HepG2 (cell line): ENCODE measurements at regions not wholly inside any gene's neighbourhood (a gene's known extent, or its start where the extent isn't known, plus 50 kb on each side); places are given as distances from the start of the nearest gene placed in this dataset.

Experiments
- ATAC-seq: fragments of 200-7000 bp; cut with Tn5 transposase; 3 replicates; pipeline ENCODE4 v1.9.1; 2020; ENCODE audit warnings: mild to moderate bottlenecking, moderate library complexity
- BruUV-seq: library from RNA; stranded (reverse); fragments of 400-500 nt; replicated peaks from 2 replicates; lab custom pipeline; 2021; lab: Mats Ljungman, UMichigan
- CTCF ChIA-PET: fragments of 300-600 bp; formaldehyde crosslinking; extraction: SDS; loops from one replicate; lab custom pipeline; 2021; ENCODE audit warnings: low total read pairs, inconsistent platforms, low intra/inter-chr PET ratio; lab: Yijun Ruan, JAX
- POLR2A ChIA-PET: fragments of 350-600 bp; sonication (Branson Sonifier 250); formaldehyde crosslinking; loops from one replicate; lab custom pipeline; 2020; ENCODE audit warnings: antibody characterized with exemption, inconsistent platforms; lab: Yijun Ruan, JAX
- DNase-seq: peaks from one replicate; pipeline ENCODE4 v3.0.0-alpha.2; 2015; ENCODE audit warnings: low spot score
- FAIRE-seq: peaks from 3 replicates; lab custom pipeline; 2011; peaks lifted over from hg19 to GRCh38; lab: Jason Lieb, UNC
- H2AFZ ChIP-seq: one replicate; pipeline ENCODE4 v1.6.1; 2011; ENCODE audit warnings: low read length, inconsistent platforms
- H3K27ac ChIP-seq: fragments of 300-600 bp; 3 replicates; pipeline ENCODE4 v1.8.0; 2011; ENCODE audit warnings: mixed run types, mild to moderate bottlenecking, mixed read lengths, low read length, inconsistent platforms; ENCODE audit not compliant: insufficient read depth; ENCODE audit errors: extremely low read length
- H3K27me3 ChIP-seq, 2 experiments: fragments of 200-600 bp in 1 of 2; 2 replicates in 1 of 2; 3 replicates in 1 of 2; pipeline versions ENCODE4 v1.6.0 to v1.8.0; 2011; ENCODE audit warnings: low read length in 2 of 2, mild to moderate bottlenecking in 2 of 2, moderate library complexity in 2 of 2, inconsistent platforms in 1 of 2; ENCODE audit not compliant: insufficient read depth in 2 of 2, control insufficient read depth in 1 of 2
- H3K36me3 ChIP-seq, 2 experiments: fragments of 200-600 bp in 1 of 2; replicated peaks in 1 of 2; 2 replicates in 1 of 2; 3 replicates in 1 of 2; pipeline versions ENCODE4 v1.5.1 to v1.8.0; 2011; ENCODE audit warnings: low read length in 2 of 2, inconsistent platforms in 1 of 2; ENCODE audit not compliant: insufficient read depth in 2 of 2, control insufficient read depth in 1 of 2
- H3K4me1 ChIP-seq: 2 replicates; pipeline ENCODE4 v1.5.1; 2012; ENCODE audit warnings: low read length, inconsistent platforms; ENCODE audit not compliant: insufficient read depth
- H3K4me2 ChIP-seq: 2 replicates; pipeline ENCODE4 v1.6.0; 2011; ENCODE audit warnings: low read depth, low read length, inconsistent platforms
- H3K4me3 ChIP-seq, 3 experiments: fragments of 200-600 bp in 1 of 3; sonication (generic), shearing (Covaris generic) in 1 of 3; replicated peaks in 1 of 3; 2 replicates each; pipeline ENCODE4 v1.5.1; 2011 to 2016; ENCODE audit warnings: low read length in 3 of 3, inconsistent platforms in 2 of 3, low read depth in 2 of 3, mild to moderate bottlenecking in 2 of 3, control low read depth in 1 of 3, mixed read lengths in 1 of 3; ENCODE audit not compliant: insufficient read depth in 1 of 3
- H3K79me2 ChIP-seq: one replicate; pipeline ENCODE4 v1.6.1; 2011; ENCODE audit warnings: low read length, inconsistent platforms; ENCODE audit not compliant: insufficient read depth
- H3K9ac ChIP-seq: 2 replicates; pipeline ENCODE4 v1.6.0; 2011; ENCODE audit warnings: mild to moderate bottlenecking, low read depth, low read length, inconsistent platforms; ENCODE audit not compliant: insufficient read depth
- H3K9me3 ChIP-seq: 2 replicates; pipeline ENCODE4 v1.5.1; 2012; ENCODE audit warnings: mild to moderate bottlenecking, low read length
- H4K20me1 ChIP-seq: 2 replicates; pipeline ENCODE4 v1.6.0; 2011; ENCODE audit warnings: inconsistent platforms, mild to moderate bottlenecking, low read length, moderate library complexity; ENCODE audit not compliant: insufficient read depth
- CC2D1A ChIP-seq: sonication (generic); formaldehyde crosslinking; IDR thresholded peaks from 2 replicates; pipeline ENCODE4 v1.8.1; 2023; ENCODE audit warnings: mild to moderate bottlenecking, missing genetic modification reagents
- EEA1 ChIP-seq: sonication (generic); formaldehyde crosslinking; IDR thresholded peaks from 2 replicates; pipeline ENCODE4 v1.5.1; 2020; ENCODE audit warnings: mild to moderate bottlenecking, missing genetic modification reagents, borderline replicate concordance
- HNF4G ChIP-seq, 2 experiments: sonication (generic) in 1 of 2; formaldehyde crosslinking in 1 of 2; IDR thresholded peaks; 2 replicates each; pipeline versions ENCODE4 v1.4.0 to v1.6.1; 2011 to 2020; ENCODE audit warnings: borderline replicate concordance in 2 of 2, low read depth in 2 of 2, mild to moderate bottlenecking in 2 of 2, low read length in 1 of 2, missing genetic modification reagents in 1 of 2, moderate library complexity in 1 of 2
- HOXA7 ChIP-seq: sonication (generic); formaldehyde crosslinking; IDR thresholded peaks from 2 replicates; pipeline ENCODE4 v1.8.1; 2022; ENCODE audit warnings: mild to moderate bottlenecking, missing genetic modification reagents, moderate library complexity
- NFYB ChIP-seq: sonication (generic); formaldehyde crosslinking; IDR thresholded peaks from 2 replicates; pipeline ENCODE4 v1.4.0; 2020; ENCODE audit warnings: missing genetic modification reagents
- ZNF232 ChIP-seq: sonication (generic); formaldehyde crosslinking; IDR thresholded peaks from 2 replicates; pipeline ENCODE4 v1.4.0; 2020; ENCODE audit warnings: missing genetic modification reagents, borderline replicate concordance
- ZNF703 ChIP-seq: sonication (generic); formaldehyde crosslinking; IDR thresholded peaks from 2 replicates; pipeline ENCODE4 v1.5.1; 2020; ENCODE audit warnings: missing genetic modification reagents, mild to moderate bottlenecking, moderate library complexity, borderline replicate concordance
- ZNF761 ChIP-seq: sonication (generic); formaldehyde crosslinking; conservative IDR thresholded peaks from 2 replicates; pipeline ENCODE4 v1.4.0; 2020; ENCODE audit warnings: mild to moderate bottlenecking, missing genetic modification reagents
- ZSCAN22 ChIP-seq: sonication (generic); formaldehyde crosslinking; IDR thresholded peaks from 2 replicates; pipeline ENCODE4 v1.4.0; 2020; ENCODE audit warnings: mild to moderate bottlenecking, missing genetic modification reagents
- WGBS: methylation state at CpG from one replicate; pipeline ENCODE4 v1.1.6; 2017; ENCODE audit warnings: low lambda C conversion rate; 5-methylcytosine and 5-hydroxymethylcytosine counted together
- in situ Hi-C: cut with HindIII; loops from 2 replicates; pipeline ENCODE4 v1.10.0; 2017; ENCODE audit warnings: low pct_unique_long_range_greater_than_20kb; ENCODE audit not compliant: extremely low pct_ligation_motif_present
- intact Hi-C: fragments of 100-400 bp; cut with micrococcal nuclease; formaldehyde crosslinking; loops from one replicate; pipeline ENCODE4 v1.10.0; 2022; ENCODE audit not compliant: unreplicated experiment
- TF ChIP-seq, protein P1 (sequence below), 2 experiments: sonication (generic) in 1 of 2; formaldehyde crosslinking in 1 of 2; IDR thresholded peaks; 2 replicates each; pipeline versions ENCODE4 v1.4.0 to v1.6.1; 2018 to 2020; ENCODE audit warnings: missing genetic modification reagents in 2 of 2, borderline replicate concordance in 1 of 2, low read depth in 1 of 2, mild to moderate bottlenecking in 1 of 2, missing biosample characterization in 1 of 2
- TF ChIP-seq, protein P2 (sequence below), 2 experiments: fragments of 450-650 bp in 1 of 2; sonication (generic) in 1 of 2; formaldehyde crosslinking in 1 of 2; IDR thresholded peaks; 2 replicates each; pipeline versions ENCODE4 v1.6.1 to v1.8.0; 2016 to 2022; ENCODE audit warnings: antibody characterized with exemption in 1 of 2, mild to moderate bottlenecking in 1 of 2, missing genetic modification reagents in 1 of 2

DNA sequence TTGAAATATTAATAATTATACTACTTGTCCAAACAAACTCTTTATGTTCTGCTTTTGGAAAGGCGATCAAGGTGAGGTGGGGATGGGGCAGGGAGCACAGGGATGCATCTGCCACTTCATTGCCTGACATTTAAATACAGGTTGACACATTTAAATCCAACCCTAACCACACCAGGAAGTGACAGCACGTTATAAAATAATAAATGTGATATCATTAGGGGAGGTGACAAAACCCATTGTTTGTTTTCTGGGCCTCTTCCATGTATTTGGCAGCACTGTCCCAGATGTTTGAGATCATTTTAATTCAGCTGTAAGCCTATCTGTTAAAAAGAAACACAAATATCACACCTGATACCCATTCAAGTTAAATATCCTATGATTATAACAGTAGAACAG is 342.4 kb upstream of the ARID1B start:
- Histone ChIP-seq H3K9ac (no peak overlapping the region), H3K27me3 (no peaks in the 10 kb centered on the region), H3K36me3 (no peaks in the 10 kb centered on the region), H3K4me2 (no peak overlapping the region), H3K27ac (no peak overlapping the region), H3K4me1 (no peaks in the 10 kb centered on the region), H3K4me3 (no peak overlapping the region), H3K79me2 (no peaks in the 10 kb centered on the region), H3K9me3 (no peaks in the 10 kb centered on the region), H2AFZ (no peak overlapping the region), H4K20me1 (no peaks in the 10 kb centered on the region)
- in situ Hi-C loops, result no loop called here
- no peak for FAIRE-seq
- ATAC-seq, result no peak
- DNase-seq, result no peak
- TF ChIP-seq, protein P1, sequence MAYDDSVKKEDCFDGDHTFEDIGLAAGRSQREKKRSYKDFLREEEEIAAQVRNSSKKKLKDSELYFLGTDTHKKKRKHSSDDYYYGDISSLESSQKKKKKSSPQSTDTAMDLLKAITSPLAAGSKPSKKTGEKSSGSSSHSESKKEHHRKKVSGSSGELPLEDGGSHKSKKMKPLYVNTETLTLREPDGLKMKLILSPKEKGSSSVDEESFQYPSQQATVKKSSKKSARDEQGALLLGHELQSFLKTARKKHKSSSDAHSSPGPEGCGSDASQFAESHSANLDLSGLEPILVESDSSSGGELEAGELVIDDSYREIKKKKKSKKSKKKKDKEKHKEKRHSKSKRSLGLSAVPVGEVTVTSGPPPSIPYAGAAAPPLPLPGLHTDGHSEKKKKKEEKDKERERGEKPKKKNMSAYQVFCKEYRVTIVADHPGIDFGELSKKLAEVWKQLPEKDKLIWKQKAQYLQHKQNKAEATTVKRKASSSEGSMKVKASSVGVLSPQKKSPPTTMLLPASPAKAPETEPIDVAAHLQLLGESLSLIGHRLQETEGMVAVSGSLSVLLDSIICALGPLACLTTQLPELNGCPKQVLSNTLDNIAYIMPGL (CRISPR knock-in tag; IDR thresholded peaks at IDR 0.05; ENCODE audit: borderline replicate concordance in 1 of 2, low read depth in 1 of 2), result no peak
- TF ChIP-seq ZNF232, result no peak
- no peak for TF ChIP-seq CC2D1A (CRISPR knock-in tag)
- TF ChIP-seq HNF4G (IDR thresholded peaks at IDR 0.05; ENCODE audit: borderline replicate concordance, low read depth, low read length), result no peak
- TF ChIP-seq HNF4G (CRISPR knock-in tag; IDR thresholded peaks at IDR 0.05; ENCODE audit: borderline replicate concordance, low read depth), result no peak
- TF ChIP-seq, protein P2, sequence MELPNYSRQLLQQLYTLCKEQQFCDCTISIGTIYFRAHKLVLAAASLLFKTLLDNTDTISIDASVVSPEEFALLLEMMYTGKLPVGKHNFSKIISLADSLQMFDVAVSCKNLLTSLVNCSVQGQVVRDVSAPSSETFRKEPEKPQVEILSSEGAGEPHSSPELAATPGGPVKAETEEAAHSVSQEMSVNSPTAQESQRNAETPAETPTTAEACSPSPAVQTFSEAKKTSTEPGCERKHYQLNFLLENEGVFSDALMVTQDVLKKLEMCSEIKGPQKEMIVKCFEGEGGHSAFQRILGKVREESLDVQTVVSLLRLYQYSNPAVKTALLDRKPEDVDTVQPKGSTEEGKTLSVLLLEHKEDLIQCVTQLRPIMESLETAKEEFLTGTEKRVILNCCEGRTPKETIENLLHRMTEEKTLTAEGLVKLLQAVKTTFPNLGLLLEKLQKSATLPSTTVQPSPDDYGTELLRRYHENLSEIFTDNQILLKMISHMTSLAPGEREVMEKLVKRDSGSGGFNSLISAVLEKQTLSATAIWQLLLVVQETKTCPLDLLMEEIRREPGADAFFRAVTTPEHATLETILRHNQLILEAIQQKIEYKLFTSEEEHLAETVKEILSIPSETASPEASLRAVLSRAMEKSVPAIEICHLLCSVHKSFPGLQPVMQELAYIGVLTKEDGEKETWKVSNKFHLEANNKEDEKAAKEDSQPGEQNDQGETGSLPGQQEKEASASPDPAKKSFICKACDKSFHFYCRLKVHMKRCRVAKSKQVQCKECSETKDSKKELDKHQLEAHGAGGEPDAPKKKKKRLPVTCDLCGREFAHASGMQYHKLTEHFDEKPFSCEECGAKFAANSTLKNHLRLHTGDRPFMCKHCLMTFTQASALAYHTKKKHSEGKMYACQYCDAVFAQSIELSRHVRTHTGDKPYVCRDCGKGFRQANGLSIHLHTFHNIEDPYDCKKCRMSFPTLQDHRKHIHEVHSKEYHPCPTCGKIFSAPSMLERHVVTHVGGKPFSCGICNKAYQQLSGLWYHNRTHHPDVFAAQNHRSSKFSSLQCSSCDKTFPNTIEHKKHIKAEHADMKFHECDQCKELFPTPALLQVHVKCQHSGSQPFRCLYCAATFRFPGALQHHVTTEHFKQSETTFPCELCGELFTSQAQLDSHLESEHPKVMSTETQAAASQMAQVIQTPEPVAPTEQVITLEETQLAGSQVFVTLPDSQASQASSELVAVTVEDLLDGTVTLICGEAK (IDR thresholded peaks at IDR 0.05), result no peak
- TF ChIP-seq, protein P2 (CRISPR knock-in tag; IDR thresholded peaks at IDR 0.05), result no peak
- TF ChIP-seq ZNF761 (CRISPR knock-in tag), result no peak
- TF ChIP-seq HOXA7 (CRISPR knock-in tag), result no peak
- TF ChIP-seq ZNF703, result no peak
- TF ChIP-seq NFYB (CRISPR knock-in tag), result no peak
- no peak for TF ChIP-seq EEA1 (CRISPR knock-in tag)
- TF ChIP-seq ZSCAN22 (CRISPR knock-in tag), result no peak
- intact Hi-C loops, result no loop called here
- POLR2A ChIA-PET, result no interaction called here
- CTCF ChIA-PET, result no interaction called here
- WGBS, result 0% methylated on average over 2 of the region's 2 CpGs
- BruUV-seq, result no TSS peak
